HG03521 (cell line): ENCODE measurements at regions not wholly inside any gene's neighbourhood (a gene's known extent, or its start where the extent isn't known, plus 50 kb on each side); places are given as distances from the start of the nearest gene placed in this dataset.
"Not testable (repeated sequence)": the region's sequence is repeated elsewhere in the genome, so short reads cannot be mapped to it uniquely, and the experiment has no call there.

Experiments
- ATAC-seq: cut with Tn5 transposase; IDR thresholded peaks from one replicate; pipeline ENCODE4 v1.9.1; 2021; ENCODE audit warnings: mild to moderate bottlenecking, moderate library complexity; ENCODE audit not compliant: unreplicated experiment

GRCh38 chr1:193927550-193927949 is 741.1 kb upstream of the B3GALT2 start:
- ATAC-seq: no peak

GRCh38 chr1:193926956-193927355 is 740.5 kb upstream of the B3GALT2 start:
- no peak for ATAC-seq

GRCh38 chr1:193919827-193920226 is 733.4 kb upstream of the B3GALT2 start:
- no peak for ATAC-seq

DNA sequence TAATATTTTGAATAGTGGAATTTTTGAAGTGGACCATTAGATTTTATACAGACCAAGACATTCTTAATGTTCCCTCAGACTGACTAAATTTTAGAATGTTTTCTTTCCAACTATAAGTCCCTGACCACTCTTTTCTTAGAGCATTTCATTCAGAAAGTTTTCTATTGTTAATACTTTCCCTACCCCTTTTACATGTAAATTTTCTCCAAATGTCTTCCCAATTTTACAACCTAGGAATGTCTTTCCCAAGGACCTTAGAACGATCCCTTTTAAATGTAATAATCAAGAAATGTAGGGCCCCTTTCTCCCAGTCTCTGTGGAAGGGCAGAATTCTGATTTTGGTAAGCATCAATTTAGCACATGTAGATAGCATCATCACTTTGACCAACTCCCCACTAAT is 730.0 kb upstream of the B3GALT2 start:
- no peak for ATAC-seq

DNA sequence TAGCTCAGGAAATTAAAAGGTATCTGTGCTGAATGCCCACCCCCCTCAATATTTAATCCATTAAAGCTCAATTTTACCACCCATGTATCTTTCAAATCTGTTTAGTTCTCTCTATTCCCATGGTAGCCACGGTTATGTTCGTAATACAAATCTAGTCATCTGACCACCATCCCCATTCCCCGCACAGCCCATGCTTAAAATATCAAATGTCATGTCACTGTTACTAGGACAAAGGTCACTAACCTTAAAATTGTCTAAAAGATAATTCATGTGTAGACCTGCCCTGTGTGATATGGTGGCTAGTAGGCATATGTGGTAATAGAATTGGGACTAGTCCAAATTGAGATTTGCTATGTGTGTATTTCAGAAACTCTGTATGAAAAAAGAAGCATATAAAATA is 728.5 kb upstream of the B3GALT2 start:
- ATAC-seq: no peak

GRCh38 chr1:193909406-193910082 is 723.1 kb upstream of the B3GALT2 start:
- no peak for ATAC-seq

DNA sequence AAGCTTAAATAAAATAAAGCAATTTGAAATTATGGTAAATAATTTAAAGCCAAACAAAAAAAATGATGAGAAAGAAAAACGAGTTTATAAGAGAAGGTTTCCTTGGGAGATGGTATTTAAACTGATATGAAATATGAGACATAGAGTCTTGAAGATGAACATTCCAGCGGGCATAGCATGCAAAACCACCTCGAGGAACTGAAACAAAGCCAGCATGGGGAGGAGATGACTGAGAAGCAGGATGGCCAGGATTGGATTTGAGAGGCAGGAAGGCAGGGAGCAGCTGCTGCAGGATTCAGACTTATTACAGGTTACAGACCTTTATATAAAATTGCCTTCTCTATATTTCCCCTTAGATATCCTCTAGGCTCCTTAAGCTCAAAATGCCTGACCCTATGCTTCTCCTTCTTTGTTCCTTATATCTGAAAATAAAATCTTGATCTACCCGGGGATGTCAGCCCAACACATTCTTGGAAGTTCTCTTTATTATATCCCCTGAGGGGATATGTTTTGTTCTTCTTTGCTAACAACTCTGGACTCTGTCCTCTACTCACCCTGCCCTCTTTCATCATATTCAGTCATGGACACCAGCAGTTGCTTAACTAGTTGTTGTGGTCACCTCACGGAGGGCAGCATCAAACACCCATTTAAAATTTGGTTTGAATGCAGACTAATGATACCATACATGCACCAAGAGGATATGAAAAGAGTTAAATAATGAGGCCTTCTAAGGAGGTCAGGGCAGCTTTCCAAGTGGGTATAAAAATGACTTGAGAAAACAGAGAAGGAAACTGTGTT is 719.1 kb upstream of the B3GALT2 start:
- ATAC-seq: no peak

DNA sequence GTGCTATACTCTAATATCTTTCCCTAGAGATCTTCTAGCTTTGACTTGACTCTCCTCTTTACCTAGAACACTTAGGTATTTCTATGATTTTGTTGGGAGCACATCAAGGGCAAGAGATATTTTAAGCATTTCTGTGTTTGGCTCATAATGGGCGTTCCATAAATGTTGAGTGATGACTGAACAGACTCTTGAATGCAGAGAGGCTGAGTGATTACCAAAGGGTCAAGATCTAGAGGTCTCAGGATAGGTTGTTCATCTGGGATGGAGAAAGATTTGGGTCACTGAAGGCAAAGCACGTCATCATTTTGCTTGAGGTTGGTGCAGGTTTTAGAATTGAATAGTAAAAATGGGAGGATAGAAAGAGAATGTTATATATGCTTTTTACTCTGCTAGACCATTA is 705.4 kb upstream of the B3GALT2 start:
- ATAC-seq: no peak

DNA sequence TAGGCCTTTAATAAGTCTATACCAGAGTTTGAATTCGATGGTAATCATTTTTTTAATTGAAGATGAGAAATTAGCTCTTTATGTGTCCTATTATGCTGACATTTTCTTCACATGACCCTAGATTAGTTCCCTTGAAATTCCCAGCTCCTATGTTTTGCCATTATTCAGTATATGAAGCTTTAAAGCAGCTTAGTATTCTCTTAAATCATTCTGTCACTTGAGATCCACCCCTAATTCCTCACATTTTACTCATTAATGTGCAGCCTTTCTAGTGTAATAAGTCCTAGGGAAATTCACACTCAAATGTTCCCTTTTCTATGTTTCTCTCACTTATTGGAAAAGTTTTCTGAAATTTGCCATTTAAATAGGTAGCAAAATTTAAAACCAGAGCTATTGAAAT is 704.5 kb upstream of the B3GALT2 start:
- no peak for ATAC-seq

DNA sequence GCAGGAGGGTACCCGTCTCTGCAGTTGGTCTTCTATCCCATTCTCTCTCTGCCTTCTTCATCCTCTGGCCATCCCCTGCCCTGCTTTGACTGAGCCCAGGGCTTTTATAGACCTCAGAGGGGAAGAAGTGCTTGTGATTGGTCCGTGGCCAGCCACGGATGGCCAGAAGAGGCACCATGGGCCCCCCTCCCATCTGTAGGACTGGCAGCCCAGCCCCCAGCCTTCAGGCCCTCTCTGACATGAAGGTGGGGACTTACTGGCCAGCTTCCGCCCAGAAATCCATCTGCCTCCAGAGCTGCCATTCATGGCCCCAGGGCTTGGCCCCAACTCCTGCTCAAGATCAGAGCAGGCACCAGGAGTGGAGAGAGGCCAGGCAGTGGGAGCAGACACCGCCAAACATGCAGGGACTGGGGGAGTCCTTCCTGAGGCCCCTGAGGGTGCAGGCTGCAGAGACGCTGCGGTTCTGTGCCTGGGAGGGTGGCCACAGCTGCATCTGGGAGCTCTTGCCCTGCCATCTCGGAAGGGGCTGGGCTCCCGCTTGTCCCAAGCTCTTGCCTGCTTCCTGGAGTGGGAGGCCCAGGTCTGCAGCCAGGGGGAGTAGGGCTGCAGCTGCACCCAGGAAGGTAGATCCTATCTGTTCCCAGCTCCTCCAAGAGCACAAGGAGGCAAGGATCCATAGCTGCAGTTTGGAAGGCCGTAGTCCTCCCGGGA is 698.6 kb upstream of the B3GALT2 start:
- no peak for ATAC-seq

- ATAC-seq: not testable (repeated sequence)
Measured at GRCh38 chr1:193877920-193878319, 691.5 kb upstream of the B3GALT2 start.

DNA sequence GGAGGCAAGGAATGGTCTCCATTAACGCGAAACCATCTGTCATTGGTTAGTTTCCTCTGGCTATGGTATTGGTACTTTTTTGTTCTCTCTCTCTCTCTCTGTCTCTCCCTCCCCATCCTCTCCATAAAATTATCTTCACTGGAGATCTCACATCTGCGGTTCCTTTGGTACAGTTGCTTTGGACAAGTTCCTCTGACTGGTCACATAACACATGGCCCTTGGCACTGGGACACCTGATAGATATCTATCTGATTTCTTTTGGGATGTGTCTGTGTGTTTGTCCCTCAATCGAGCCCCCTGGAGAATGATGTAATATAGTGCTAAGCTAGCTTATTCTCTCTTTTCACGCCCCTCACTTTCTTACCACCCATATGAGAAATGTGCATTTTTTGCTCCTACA is 682.0 kb upstream of the B3GALT2 start:
- ATAC-seq: no peak

GRCh38 chr1:193856261-193856660 is 669.8 kb upstream of the B3GALT2 start:
- no peak for ATAC-seq

GRCh38 chr1:193850745-193851144 is 664.3 kb upstream of the B3GALT2 start:
- ATAC-seq: no peak

DNA sequence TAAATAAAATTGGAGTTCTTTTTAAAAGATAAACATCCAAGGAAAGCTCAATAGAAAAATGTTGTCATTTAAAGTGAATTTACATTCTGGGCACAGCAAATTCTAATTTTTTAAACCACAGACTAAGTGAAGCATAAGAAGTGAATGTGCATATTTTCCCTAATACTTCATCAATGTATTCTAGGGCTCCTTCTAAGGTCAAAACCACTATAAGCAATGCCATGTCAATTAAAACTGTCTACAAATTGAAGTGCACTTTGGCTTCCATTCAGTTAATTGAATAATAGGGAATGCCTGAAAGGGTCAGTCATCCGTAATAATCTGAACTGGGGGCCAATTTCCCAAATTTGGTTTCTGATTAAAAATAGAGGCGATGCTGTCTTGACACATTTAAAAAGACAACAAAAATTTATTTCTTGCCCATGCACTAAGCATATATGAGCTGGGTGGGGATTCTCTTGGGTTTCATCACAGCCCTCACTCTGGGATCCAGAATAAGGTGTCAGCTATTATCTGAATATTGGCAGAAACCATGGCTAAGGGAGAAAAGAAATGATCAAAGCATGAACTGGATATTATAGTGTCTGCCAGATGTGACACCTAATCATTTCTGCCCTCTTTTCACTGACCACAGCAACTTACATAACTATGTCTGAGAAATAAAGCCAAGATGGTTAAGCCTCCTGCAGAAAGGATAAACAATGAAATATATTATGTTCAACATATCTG is 660.6 kb upstream of the B3GALT2 start:
- ATAC-seq: no peak

DNA sequence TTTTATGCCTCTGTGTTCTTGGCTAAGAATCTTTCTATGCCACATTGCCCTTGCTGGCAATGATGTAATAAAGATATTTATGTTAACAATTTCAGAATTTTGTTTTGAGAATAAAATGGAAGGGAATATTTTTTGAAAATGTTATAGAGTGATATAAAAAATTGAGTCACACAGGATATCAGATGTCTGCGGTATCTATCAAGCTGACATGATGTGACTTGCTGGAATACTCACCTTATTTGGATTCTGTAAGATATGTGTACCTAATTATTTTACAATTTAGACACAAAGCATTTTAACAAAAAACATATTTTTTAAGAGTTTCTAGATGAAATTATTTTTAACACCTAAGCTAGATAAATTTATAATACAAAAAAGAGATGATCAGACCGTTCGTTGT is 660.0 kb upstream of the B3GALT2 start:
- no peak for ATAC-seq

GRCh38 chr1:193841857-193842256 is 655.4 kb upstream of the B3GALT2 start:
- ATAC-seq: no peak

DNA sequence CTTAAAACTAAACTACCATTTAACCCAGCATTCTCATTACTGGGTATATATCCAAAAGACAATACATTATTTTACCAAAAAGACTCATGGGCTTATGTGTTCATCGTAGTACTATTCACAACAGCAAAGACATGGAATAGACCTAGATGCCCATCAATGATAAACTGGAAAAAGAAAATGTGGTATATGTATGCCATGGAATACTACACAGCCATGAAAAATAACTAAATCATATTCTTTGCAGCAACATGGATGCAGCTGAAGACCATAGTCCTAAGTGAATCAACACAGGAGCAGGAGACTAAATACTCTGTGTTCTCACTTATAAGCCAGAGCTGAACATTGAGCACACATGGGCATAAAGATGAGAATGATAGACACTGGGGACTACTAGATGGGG is 645.1 kb upstream of the B3GALT2 start:
- ATAC-seq: no peak

DNA sequence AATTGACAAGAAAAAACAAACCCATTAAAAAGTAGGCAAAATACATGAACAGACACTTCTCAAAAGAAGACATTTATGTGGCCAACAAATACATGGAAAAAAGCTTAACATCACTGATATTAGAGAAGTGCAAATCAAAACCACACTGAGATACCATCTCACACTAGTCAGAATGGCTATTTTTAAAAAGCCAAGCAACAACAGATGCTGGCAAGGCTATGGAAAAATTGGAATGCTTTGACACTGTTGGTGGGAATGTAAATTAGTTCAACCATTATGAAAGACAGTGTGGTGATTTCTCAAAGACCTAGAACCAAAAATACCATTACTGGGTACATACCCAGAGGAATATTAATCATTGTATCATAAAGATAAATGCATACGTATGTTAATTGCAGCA is 641.1 kb upstream of the B3GALT2 start:
- ATAC-seq: no peak

GRCh38 chr1:193819376-193819775 is 633.0 kb upstream of the B3GALT2 start:
- ATAC-seq: no peak

DNA sequence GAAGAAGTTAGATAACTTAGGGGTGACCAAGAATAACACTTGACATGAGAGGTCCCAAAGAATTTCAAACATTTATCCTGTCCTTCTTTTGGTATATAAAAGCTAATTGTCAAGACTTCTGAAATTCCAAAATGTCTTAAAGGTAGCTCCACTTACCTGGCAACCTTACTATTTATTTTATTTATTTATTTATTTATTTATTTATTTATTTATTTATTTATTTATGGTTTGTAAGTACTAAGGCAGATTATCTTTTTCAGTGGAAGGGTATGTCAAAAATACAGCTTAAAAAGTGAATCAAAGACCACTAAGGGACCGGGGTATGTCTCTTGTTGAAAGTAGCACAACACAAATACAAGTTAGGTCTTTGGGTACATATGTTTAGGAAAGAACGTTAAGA is 620.8 kb upstream of the B3GALT2 start:
- ATAC-seq: no peak
